Small intestine (tissue), 7 donors: ENCODE measurements at regions not wholly inside any gene's neighbourhood (a gene's known extent, or its start where the extent isn't known, plus 50 kb on each side); places are given as distances from the start of the nearest gene placed in this dataset.
"Not testable (repeated sequence)": the region's sequence is repeated elsewhere in the genome, so short reads cannot be mapped to it uniquely, and the experiment has no call there.

Experiments
- DNase-seq, 2 donors: peaks; one replicate each; pipeline versions ENCODE4 v3.0.0 to v3.0.0-alpha.2; 2013
- FAIRE-seq: peaks from 2 replicates; lab custom pipeline; 2012; peaks lifted over from hg19 to GRCh38; lab: Jason Lieb, UNC
- H3K27ac ChIP-seq, 3 donors: one replicate each; pipeline ENCODE4 v1.5.1; 2013; ENCODE audit warnings: low read length in 2 of 3, mild to moderate bottlenecking in 2 of 3, control low read depth in 1 of 3, inconsistent platforms in 1 of 3, low read depth in 1 of 3, moderate library complexity in 1 of 3
- H3K27me3 ChIP-seq, 3 donors: one replicate each; pipeline ENCODE4 v1.6.1; 2013; ENCODE audit warnings: low read length in 3 of 3, inconsistent platforms in 1 of 3; ENCODE audit not compliant: control insufficient read depth in 3 of 3, insufficient read depth in 3 of 3
- H3K36me3 ChIP-seq, 3 donors: one replicate each; pipeline ENCODE4 v1.6.1; 2013; ENCODE audit warnings: low read length in 3 of 3, inconsistent platforms in 1 of 3, low read depth in 1 of 3, mild to moderate bottlenecking in 1 of 3, moderate library complexity in 1 of 3; ENCODE audit not compliant: control insufficient read depth in 3 of 3, insufficient read depth in 2 of 3
- H3K4me1 ChIP-seq, 3 donors: one replicate each; pipeline ENCODE4 v1.6.1; 2013; ENCODE audit warnings: low read length in 2 of 3, inconsistent platforms in 1 of 3, low read depth in 1 of 3, mild to moderate bottlenecking in 1 of 3, moderate library complexity in 1 of 3; ENCODE audit not compliant: control insufficient read depth in 3 of 3, insufficient read depth in 2 of 3
- H3K4me3 ChIP-seq, 3 donors: one replicate each; pipeline ENCODE4 v1.5.1; 2013; ENCODE audit warnings: low read length in 3 of 3, control low read depth in 1 of 3, inconsistent platforms in 1 of 3, low read depth in 1 of 3, mild to moderate bottlenecking in 1 of 3, moderate library complexity in 1 of 3
- H3K9me3 ChIP-seq, 2 donors: one replicate each; pipeline ENCODE4 v1.6.1; 2013; ENCODE audit warnings: low read depth in 1 of 2, low read length in 1 of 2; ENCODE audit not compliant: control insufficient read depth in 2 of 2, insufficient read depth in 1 of 2
- WGBS, 3 donors: extraction: QIAGEN DNeasy Blood & Tissue Kit; methylation state at CpG; one replicate each; pipeline ENCODE4 v1.1.7; 2013; 5-methylcytosine and 5-hydroxymethylcytosine counted together
- donor health status: healthy with polysubstance abuse.
- donor health status: control.
- donor health status: control.
- donor health status: Bipolar disorder and iron deficiency.
- donor health status: healthy.

- H3K4me3 ChIP-seq = no peak overlapping the region
- no peak for FAIRE-seq
- H3K9me3 ChIP-seq = no peaks in the 10 kb centered on the region
- no peaks in the 10 kb centered on the region for H3K27me3 ChIP-seq
- no peaks in the 10 kb centered on the region for H3K36me3 ChIP-seq
- WGBS, 3 donors = 74 to 94% (median 84%) methylated on average over 1 of the region's 1 CpG
- no peak overlapping the region for H3K27ac ChIP-seq
- H3K4me1 ChIP-seq = no peaks in the 10 kb centered on the region
- no peak for DNase-seq
These were observed 131.6 kb downstream of the TMEM144 start for GRCh38 chr4:158341896-158342295.

DNA sequence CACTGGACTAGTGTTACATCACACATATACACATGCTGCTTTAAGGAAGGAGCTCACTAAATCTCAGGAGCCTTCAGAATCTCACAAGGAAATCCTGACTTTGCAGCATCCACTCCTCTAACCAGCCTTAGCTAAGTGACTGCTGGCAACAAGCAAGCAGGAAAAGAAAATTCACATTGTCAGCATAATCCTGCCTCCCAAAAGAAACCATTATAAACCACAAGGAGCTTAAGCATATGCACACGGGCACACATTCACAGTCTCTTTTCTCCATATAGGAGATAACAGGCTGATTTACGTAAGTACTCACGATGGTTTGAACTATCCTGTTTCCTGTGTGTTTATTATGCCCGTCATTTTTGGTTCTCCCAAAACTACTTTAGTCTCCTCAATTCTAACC lies 136.3 kb downstream of the TMEM144 start:
- no peaks in the 10 kb centered on the region for H3K27me3 ChIP-seq
- H3K27ac ChIP-seq = no peak overlapping the region
- 69 to 87% (median 79%) methylated on average over 4 of the region's 4 CpGs for WGBS, 3 donors
- no peaks in the 10 kb centered on the region for H3K36me3 ChIP-seq
- no peak for FAIRE-seq
- H3K4me1 ChIP-seq = no peaks in the 10 kb centered on the region
- DNase-seq = no peak
- H3K4me3 ChIP-seq = no peak overlapping the region
- H3K9me3 ChIP-seq = no peaks in the 10 kb centered on the region

DNA sequence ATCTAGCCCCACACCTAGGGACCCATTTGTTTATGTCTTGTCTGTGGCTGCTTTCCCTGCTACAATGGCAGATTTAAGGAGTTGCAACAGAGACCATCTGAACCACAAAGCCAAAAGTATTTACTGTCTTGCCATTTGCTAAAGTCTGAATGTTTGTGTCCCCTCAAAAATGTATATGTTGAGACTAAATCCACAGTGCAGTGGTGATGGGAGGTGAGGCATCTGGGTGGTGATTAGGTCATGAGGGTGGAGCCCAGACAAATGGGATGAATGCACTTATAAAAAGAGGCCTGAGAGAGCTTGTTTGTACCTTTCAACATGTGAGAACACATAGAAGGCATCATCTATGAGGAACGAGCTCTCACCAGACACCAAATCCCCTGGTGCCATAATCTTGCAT lies 137.3 kb downstream of the TMEM144 start:
- Histone ChIP-seq H3K27me3 (no peaks in the 10 kb centered on the region), H3K4me1 (no peaks in the 10 kb centered on the region), H3K4me3 (no peak overlapping the region), H3K36me3 (no peaks in the 10 kb centered on the region), H3K9me3 (no peaks in the 10 kb centered on the region), H3K27ac (no peak overlapping the region)
- WGBS, 3 donors = 80 to 86% (median 85%) methylated on average over 1 of the region's 1 CpG
- no peak for FAIRE-seq
- no peak for DNase-seq

GRCh38 chr4:158350161-158350560 lies 139.9 kb downstream of the TMEM144 start:
- Histone ChIP-seq H3K27me3 (no peaks in the 10 kb centered on the region), H3K4me1 (no peaks in the 10 kb centered on the region), H3K4me3 (no peak overlapping the region), H3K36me3 (no peaks in the 10 kb centered on the region), H3K9me3 (no peaks in the 10 kb centered on the region), H3K27ac (no peak overlapping the region)
- 93 to 96% (median 96%) methylated on average over 1 of the region's 1 CpG for WGBS, 3 donors
- FAIRE-seq (no peak), DNase-seq (no peak)

DNA sequence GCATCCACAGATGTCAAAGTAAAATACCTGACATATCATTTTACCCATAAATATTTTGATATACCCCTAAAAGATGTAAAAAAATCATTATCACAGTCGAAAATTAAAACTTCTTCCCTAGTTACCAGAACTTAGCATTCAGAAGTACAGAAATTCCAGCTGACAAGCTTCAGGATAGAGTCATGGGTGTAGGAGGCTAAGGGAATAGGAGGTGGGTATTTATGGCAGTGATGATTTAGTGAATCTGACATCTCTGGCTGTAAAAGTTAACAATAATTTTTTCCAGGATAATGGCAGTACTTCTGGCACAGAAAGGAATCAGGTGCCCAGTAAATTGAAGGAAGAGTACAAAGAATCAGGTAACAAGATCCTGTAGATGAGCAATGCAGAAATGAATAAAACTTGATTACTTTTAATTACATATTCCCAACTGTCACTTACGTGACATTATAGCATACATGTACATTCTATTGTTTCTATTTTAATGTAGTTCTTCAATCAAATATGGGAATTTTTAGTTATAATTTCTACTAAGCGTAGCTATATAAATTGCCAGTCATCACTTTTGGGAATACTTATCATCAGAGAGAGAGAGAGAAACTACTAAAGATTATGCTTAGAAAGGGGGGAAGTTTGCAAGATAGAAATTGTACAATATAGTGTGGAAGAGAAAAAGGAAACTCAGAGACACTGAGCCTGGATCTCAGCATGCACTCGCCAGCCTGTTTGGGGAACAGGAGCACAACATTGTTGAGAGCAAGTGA lies 143.4 kb downstream of the TMEM144 start:
- Histone ChIP-seq H3K9me3 (no peaks in the 10 kb centered on the region), H3K36me3 (no peaks in the 10 kb centered on the region), H3K4me1 (no peaks in the 10 kb centered on the region), H3K27me3 (no peaks in the 10 kb centered on the region), H3K27ac (no peak overlapping the region), H3K4me3 (no peak overlapping the region)
- DNase-seq (no peak), FAIRE-seq (no peak)
- 77 to 90% (median 83%) methylated on average over 4 of the region's 4 CpGs for WGBS, 3 donors

DNA sequence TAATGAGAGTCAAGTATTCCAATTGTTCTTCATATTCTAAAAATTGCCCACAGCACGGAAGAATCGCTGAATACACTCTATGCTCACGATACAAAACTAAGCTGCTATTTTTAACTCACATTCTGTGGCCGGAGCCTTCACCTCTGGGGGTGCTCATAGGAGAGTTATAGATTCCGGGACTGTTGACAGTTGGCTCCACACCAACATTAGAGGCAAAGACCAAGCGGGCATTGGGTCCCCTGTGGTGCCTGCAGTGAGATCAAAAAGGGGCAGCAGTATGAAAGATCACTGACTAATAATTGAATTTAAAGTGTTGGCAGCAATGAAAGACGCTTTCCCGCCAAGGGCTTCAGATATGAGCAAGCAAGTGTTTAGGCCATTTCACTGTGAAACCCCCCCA lies 146.0 kb downstream of the TMEM144 start:
- FAIRE-seq (no peak), DNase-seq (no peak)
- no peaks in the 10 kb centered on the region for H3K27me3 ChIP-seq
- no peaks in the 10 kb centered on the region for H3K9me3 ChIP-seq
- WGBS, 3 donors = 80 to 90% (median 83%) methylated on average over 8 of the region's 8 CpGs
- no peak overlapping the region for H3K27ac ChIP-seq
- H3K4me1 ChIP-seq = no peaks in the 10 kb centered on the region
- no peaks in the 10 kb centered on the region for H3K36me3 ChIP-seq
- no peak overlapping the region for H3K4me3 ChIP-seq

- H3K36me3 ChIP-seq, H3K4me3 ChIP-seq, H3K27me3 ChIP-seq, H3K9me3 ChIP-seq, H3K4me1 ChIP-seq, DNase-seq, H3K27ac ChIP-seq, FAIRE-seq: not testable (repeated sequence)
- 80 to 90% (median 90%) methylated on average over 9 of the region's 9 CpGs for WGBS, 3 donors
These were observed 153.7 kb upstream of the RXFP1 start for GRCh38 chr4:158367932-158368441.

DNA sequence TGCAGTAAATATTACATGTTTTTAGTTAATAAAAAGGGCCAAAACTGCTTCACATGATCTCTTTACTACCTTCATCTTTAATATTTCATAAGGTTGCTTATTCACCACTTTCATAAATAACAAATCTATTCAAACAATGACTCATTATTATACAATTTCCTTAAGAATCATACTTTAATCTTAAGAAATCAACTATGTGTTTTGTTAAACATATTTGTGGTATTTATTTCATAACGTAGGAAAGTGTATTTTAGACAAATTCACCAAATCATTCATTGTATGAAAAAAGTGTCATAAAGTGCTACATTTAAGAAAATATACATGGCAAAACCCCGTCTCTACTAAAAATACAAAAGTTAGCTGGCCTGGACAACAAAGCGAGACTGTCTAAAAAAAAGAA lies 150.5 kb upstream of the RXFP1 start:
- DNase-seq (no peak), FAIRE-seq (no peak)
- WGBS, 3 donors = 82 to 87% (median 84%) methylated on average over 3 of the region's 3 CpGs
- H3K9me3 ChIP-seq = no peaks in the 10 kb centered on the region
- no peaks in the 10 kb centered on the region for H3K36me3 ChIP-seq
- no peak overlapping the region for H3K27ac ChIP-seq
- H3K4me3 ChIP-seq = no peak overlapping the region
- no peaks in the 10 kb centered on the region for H3K4me1 ChIP-seq
- H3K27me3 ChIP-seq = no peaks in the 10 kb centered on the region

DNA sequence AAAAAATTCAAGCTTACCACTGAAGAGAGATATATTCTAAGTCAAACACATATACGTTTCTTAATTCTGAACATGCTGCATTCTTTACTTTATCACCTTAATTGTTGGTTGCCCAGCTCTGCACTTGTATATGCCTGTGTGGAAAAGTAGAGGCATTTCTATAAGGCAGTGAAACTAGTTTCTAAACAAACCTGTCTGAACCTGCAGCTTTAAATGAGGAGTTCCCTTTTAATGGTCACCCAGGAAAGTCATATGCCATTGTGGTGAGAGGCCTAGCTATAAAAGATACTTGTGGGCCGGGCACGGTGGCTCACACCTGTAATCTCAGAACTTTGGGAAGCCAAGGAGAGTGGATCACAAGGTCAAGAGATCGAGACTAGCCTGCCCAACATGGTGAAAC lies 147.4 kb upstream of the RXFP1 start:
- no peaks in the 10 kb centered on the region for H3K4me1 ChIP-seq
- no peaks in the 10 kb centered on the region for H3K36me3 ChIP-seq
- H3K27me3 ChIP-seq = peaks cover 0 to under 1% (median 0%) of the 10 kb centered on the region in 3 donors
- no peaks in the 10 kb centered on the region for H3K9me3 ChIP-seq
- H3K27ac ChIP-seq = no peak overlapping the region
- no peak for FAIRE-seq
- WGBS, 3 donors = 72 to 83% (median 75%) methylated on average over 4 of the region's 4 CpGs
- no peak for DNase-seq
- H3K4me3 ChIP-seq = no peak overlapping the region
